ENCODE measurements at regions not wholly inside any gene's neighbourhood (a gene's known extent, or its start where the extent isn't known, plus 50 kb on each side); places are given as distances from the start of the nearest gene placed in this dataset.
"Not testable (repeated sequence)": the region's sequence is repeated elsewhere in the genome, so short reads cannot be mapped to it uniquely, and the experiment has no call there.

GRCh38 chr4:8721621-8722020, 129.1 kb downstream of the CPZ start:
- H3K4me3 ChIP-seq (ENCODE audit: low read length): no peak overlapping the region
- H3K36me3 ChIP-seq (ENCODE audit: insufficient read depth, low read depth, low read length): no peaks in the 10 kb centered on the region
- no peaks in the 10 kb centered on the region for H3K27me3 ChIP-seq (ENCODE audit: insufficient read depth, low read length)

GRCh38 chr4:8719421-8719820, 126.9 kb downstream of the CPZ start:
- H3K27me3 ChIP-seq (ENCODE audit: insufficient read depth, low read length): no peaks in the 10 kb centered on the region
- peaks cover 7% of the 10 kb centered on the region for H3K9me3 ChIP-seq (ENCODE audit: insufficient read depth, low read depth, low read length)
- H3K36me3 ChIP-seq (ENCODE audit: insufficient read depth, low read depth, low read length): no peaks in the 10 kb centered on the region
- H3K9ac ChIP-seq (ENCODE audit: low read depth, low read length): no peak overlapping the region
- no peak overlapping the region for H3K27ac ChIP-seq (ENCODE audit: low read length)
- no peak overlapping the region for H3K4me3 ChIP-seq (ENCODE audit: low read length)
- no peaks in the 10 kb centered on the region for H3K4me1 ChIP-seq (ENCODE audit: insufficient read depth, low read length)

More at GRCh38 chr4:8721621-8722020, 129.1 kb downstream of the CPZ start:
- Histone ChIP-seq H3K9me3 (ENCODE audit: insufficient read depth, low read depth, low read length) (no peaks in the 10 kb centered on the region), H3K27ac (ENCODE audit: low read length) (no peak overlapping the region), H3K9ac (ENCODE audit: low read depth, low read length) (no peak overlapping the region), H3K4me1 (ENCODE audit: insufficient read depth, low read length) (no peaks in the 10 kb centered on the region)

GRCh38 chr4:8717470-8717869, 124.9 kb downstream of the CPZ start:
- H3K4me3 ChIP-seq (ENCODE audit: low read length); H3K9ac ChIP-seq (ENCODE audit: low read depth, low read length); H3K27ac ChIP-seq (ENCODE audit: low read length); H3K36me3 ChIP-seq (ENCODE audit: insufficient read depth, low read depth, low read length); H3K27me3 ChIP-seq (ENCODE audit: insufficient read depth, low read length); H3K4me1 ChIP-seq (ENCODE audit: insufficient read depth, low read length): not testable (repeated sequence)
- H3K9me3 ChIP-seq (ENCODE audit: insufficient read depth, low read depth, low read length): peaks cover 18% of the 10 kb centered on the region

- Histone ChIP-seq H3K9me3 (ENCODE audit: insufficient read depth, low read depth, low read length) (peaks cover 20% of the 10 kb centered on the region), H3K27ac (ENCODE audit: low read length) (no peak overlapping the region), H3K27me3 (ENCODE audit: insufficient read depth, low read length) (no peaks in the 10 kb centered on the region), H3K4me3 (ENCODE audit: low read length) (no peak overlapping the region), H3K9ac (ENCODE audit: low read depth, low read length) (no peak overlapping the region), H3K4me1 (ENCODE audit: insufficient read depth, low read length) (no peaks in the 10 kb centered on the region; the same call in 1 of the 2 replicates), H3K36me3 (ENCODE audit: insufficient read depth, low read depth, low read length) (no peaks in the 10 kb centered on the region)
These were observed 118.4 kb downstream of the CPZ start for GRCh38 chr4:8710946-8711345.

- Histone ChIP-seq H3K36me3 (ENCODE audit: insufficient read depth, low read depth, low read length) (no peaks in the 10 kb centered on the region), H3K27ac (ENCODE audit: low read length) (no peak overlapping the region), H3K4me3 (ENCODE audit: low read length) (no peak overlapping the region), H3K9ac (ENCODE audit: low read depth, low read length) (no peak overlapping the region), H3K27me3 (ENCODE audit: insufficient read depth, low read length) (no peaks in the 10 kb centered on the region), H3K4me1 (ENCODE audit: insufficient read depth, low read length) (no peaks in the 10 kb centered on the region; the same call in 1 of the 2 replicates), H3K9me3 (ENCODE audit: insufficient read depth, low read depth, low read length) (peaks cover 20% of the 10 kb centered on the region)
These were observed 117.9 kb downstream of the CPZ start for GRCh38 chr4:8710416-8710815.

- no peak overlapping the region for H3K4me3 ChIP-seq (ENCODE audit: low read length)
- no peak overlapping the region for H3K27ac ChIP-seq (ENCODE audit: low read length)
These were observed 117.3 kb downstream of the CPZ start for GRCh38 chr4:8709729-8710360.

GRCh38 chr4:8709050-8709728, 116.6 kb downstream of the CPZ start:
- H3K4me1 ChIP-seq (ENCODE audit: insufficient read depth, low read length): no peaks in the 10 kb centered on the region; the same call in 1 of the 2 replicates
- peaks cover 12% of the 10 kb centered on the region for H3K9me3 ChIP-seq (ENCODE audit: insufficient read depth, low read depth, low read length)
- H3K27me3 ChIP-seq (ENCODE audit: insufficient read depth, low read length): no peaks in the 10 kb centered on the region
- no peak overlapping the region for H3K9ac ChIP-seq (ENCODE audit: low read depth, low read length)
- H3K4me3 ChIP-seq (ENCODE audit: low read length): no peak overlapping the region
- no peaks in the 10 kb centered on the region for H3K36me3 ChIP-seq (ENCODE audit: insufficient read depth, low read depth, low read length)
- H3K27ac ChIP-seq (ENCODE audit: low read length): no peak overlapping the region

More at GRCh38 chr4:8709729-8710360, 117.3 kb downstream of the CPZ start:
- Histone ChIP-seq H3K36me3 (ENCODE audit: insufficient read depth, low read depth, low read length) (no peaks in the 10 kb centered on the region), H3K9ac (ENCODE audit: low read depth, low read length) (no peak overlapping the region), H3K9me3 (ENCODE audit: insufficient read depth, low read depth, low read length) (peaks cover 14% of the 10 kb centered on the region), H3K27me3 (ENCODE audit: insufficient read depth, low read length) (no peaks in the 10 kb centered on the region), H3K4me1 (ENCODE audit: insufficient read depth, low read length) (no peaks in the 10 kb centered on the region; the same call in 1 of the 2 replicates)

- no peak overlapping the region for H3K9ac ChIP-seq (ENCODE audit: low read depth, low read length)
- no peak overlapping the region for H3K4me3 ChIP-seq (ENCODE audit: low read length)
- no peaks in the 10 kb centered on the region for H3K27me3 ChIP-seq (ENCODE audit: insufficient read depth, low read length)
- no peaks in the 10 kb centered on the region for H3K36me3 ChIP-seq (ENCODE audit: insufficient read depth, low read depth, low read length)
- no peak overlapping the region for H3K27ac ChIP-seq (ENCODE audit: low read length)
- no peaks in the 10 kb centered on the region; the same call in 1 of the 2 replicates for H3K4me1 ChIP-seq (ENCODE audit: insufficient read depth, low read length)
- peaks cover 9% of the 10 kb centered on the region for H3K9me3 ChIP-seq (ENCODE audit: insufficient read depth, low read depth, low read length)
These were observed 115.9 kb downstream of the CPZ start for GRCh38 chr4:8708401-8709021.

- Histone ChIP-seq H3K9ac (ENCODE audit: low read depth, low read length) (no peak overlapping the region), H3K4me1 (ENCODE audit: insufficient read depth, low read length) (no peaks in the 10 kb centered on the region; the same call in 1 of the 2 replicates), H3K36me3 (ENCODE audit: insufficient read depth, low read depth, low read length) (no peaks in the 10 kb centered on the region), H3K27me3 (ENCODE audit: insufficient read depth, low read length) (no peaks in the 10 kb centered on the region), H3K27ac (ENCODE audit: low read length) (no peak overlapping the region), H3K9me3 (ENCODE audit: insufficient read depth, low read depth, low read length) (no peaks in the 10 kb centered on the region; the same call in 1 of the 2 replicates), H3K4me3 (ENCODE audit: low read length) (no peak overlapping the region)
These were observed 114.6 kb downstream of the CPZ start for GRCh38 chr4:8707045-8707781.

- H3K27ac ChIP-seq (ENCODE audit: low read length): no peak overlapping the region
- no peaks in the 10 kb centered on the region; the same call in 1 of the 2 replicates for H3K4me1 ChIP-seq (ENCODE audit: insufficient read depth, low read length)
- no peaks in the 10 kb centered on the region for H3K27me3 ChIP-seq (ENCODE audit: insufficient read depth, low read length)
- no peak overlapping the region for H3K9ac ChIP-seq (ENCODE audit: low read depth, low read length)
- no peaks in the 10 kb centered on the region for H3K36me3 ChIP-seq (ENCODE audit: insufficient read depth, low read depth, low read length)
- H3K4me3 ChIP-seq (ENCODE audit: low read length): no peak overlapping the region
- H3K9me3 ChIP-seq (ENCODE audit: insufficient read depth, low read depth, low read length): no peaks in the 10 kb centered on the region
These were observed 113.9 kb downstream of the CPZ start for GRCh38 chr4:8706216-8707044.
